GM12873 (cell line): ENCODE measurements at regions not wholly inside any gene's neighbourhood (a gene's known extent, or its start where the extent isn't known, plus 50 kb on each side); places are given as distances from the start of the nearest gene placed in this dataset.

ENCODE experiments used
- TF ChIP-seq, protein P1 (sequence below): IDR thresholded peaks from 2 replicates; pipeline ENCODE4 v1.5.1; 2012; ENCODE audit warnings: low read depth, mild to moderate bottlenecking, moderate library complexity, low read length, control low read depth; ENCODE audit not compliant: insufficient read depth; ENCODE audit errors: missing control alignments

GRCh38 chr13:97797553-97797952 lies 155.9 kb upstream of the IPO5 start:
- TF ChIP-seq, protein P1, sequence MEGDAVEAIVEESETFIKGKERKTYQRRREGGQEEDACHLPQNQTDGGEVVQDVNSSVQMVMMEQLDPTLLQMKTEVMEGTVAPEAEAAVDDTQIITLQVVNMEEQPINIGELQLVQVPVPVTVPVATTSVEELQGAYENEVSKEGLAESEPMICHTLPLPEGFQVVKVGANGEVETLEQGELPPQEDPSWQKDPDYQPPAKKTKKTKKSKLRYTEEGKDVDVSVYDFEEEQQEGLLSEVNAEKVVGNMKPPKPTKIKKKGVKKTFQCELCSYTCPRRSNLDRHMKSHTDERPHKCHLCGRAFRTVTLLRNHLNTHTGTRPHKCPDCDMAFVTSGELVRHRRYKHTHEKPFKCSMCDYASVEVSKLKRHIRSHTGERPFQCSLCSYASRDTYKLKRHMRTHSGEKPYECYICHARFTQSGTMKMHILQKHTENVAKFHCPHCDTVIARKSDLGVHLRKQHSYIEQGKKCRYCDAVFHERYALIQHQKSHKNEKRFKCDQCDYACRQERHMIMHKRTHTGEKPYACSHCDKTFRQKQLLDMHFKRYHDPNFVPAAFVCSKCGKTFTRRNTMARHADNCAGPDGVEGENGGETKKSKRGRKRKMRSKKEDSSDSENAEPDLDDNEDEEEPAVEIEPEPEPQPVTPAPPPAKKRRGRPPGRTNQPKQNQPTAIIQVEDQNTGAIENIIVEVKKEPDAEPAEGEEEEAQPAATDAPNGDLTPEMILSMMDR, result no peak

DNA sequence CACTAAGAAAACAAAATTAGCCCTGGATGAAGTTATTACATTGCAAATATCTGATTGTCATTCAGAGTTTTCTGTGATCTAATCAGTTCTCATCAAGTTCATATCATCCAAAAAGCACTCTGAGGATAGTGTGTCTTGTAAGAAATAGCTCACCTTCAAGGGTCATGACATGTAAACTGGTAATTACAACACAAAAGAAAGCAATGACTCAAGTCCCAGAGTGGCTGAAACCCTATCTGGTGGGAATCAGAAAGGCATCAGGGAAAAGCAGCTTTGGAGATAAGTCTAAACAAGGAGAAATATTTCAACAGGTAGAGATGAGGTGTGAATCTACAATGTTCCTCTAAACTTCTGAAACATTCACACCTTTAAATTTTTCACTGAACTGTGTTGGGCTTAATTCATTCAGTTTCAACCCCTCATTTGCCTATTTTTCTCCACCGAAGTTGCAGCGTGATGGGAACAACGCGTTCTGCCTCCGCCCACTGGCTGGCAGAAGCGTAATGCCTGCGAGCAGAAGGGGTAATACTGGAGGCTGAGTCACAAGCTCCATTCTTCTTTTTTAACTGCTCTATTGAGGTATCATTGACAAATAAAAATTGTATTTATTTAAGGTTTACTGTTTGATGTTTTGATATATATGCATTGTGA lies 155.2 kb upstream of the IPO5 start:
- TF ChIP-seq, protein P1, result no peak

GRCh38 chr13:97798836-97799235 lies 154.6 kb upstream of the IPO5 start:
- TF ChIP-seq, protein P1, result no peak

DNA sequence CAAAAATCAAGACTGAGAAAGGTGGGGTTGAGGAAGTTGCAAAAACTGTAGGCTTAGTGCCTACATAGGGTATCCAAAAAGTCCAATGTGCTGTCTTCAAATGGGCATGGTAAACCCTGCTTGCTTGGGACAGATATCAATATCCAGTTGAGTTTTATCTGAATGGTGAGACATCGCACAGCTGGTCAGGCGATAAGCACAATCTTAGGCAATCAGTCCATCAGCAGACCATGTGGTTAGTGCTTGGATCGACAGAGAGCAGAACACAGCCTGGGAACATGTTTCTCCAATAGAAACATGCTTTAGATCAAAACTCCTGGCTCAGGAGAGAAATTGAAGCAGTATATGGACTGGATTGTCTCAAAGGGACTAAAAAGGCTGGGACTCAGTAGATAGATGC lies 151.3 kb upstream of the IPO5 start:
- TF ChIP-seq, protein P1, result no peak

- TF ChIP-seq, protein P1, result no peak
These were observed 143.9 kb upstream of the IPO5 start for GRCh38 chr13:97809576-97809975.

DNA sequence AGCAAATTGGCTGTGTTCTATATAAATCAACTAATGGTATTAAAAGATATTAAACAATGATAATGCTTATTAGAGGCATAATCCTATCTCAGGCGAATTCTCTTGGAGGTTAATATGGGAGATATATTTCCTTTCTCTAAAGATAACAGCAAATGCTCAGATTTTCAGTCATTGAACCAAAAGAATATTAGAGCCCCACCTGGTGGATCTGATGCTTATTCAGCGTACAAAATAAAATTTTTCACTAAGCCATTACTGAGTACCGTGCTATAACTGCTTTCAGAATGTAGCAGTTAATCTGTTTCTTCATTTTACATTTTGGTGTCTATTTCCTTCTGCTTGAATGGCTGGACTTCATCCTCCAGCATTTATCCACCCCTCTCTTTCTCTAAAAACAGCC lies 143.3 kb upstream of the IPO5 start:
- TF ChIP-seq, protein P1, result peak; percentile 22

- TF ChIP-seq, protein P1, result no peak
These were observed 131.1 kb upstream of the IPO5 start for GRCh38 chr13:97822377-97822776.
